ENCODE measurements at regions not wholly inside any gene's neighbourhood (a gene's known extent, or its start where the extent isn't known, plus 50 kb on each side); places are given as distances from the start of the nearest gene placed in this dataset.

GRCh38 chr5:28208356-28208755 is 1170.0 kb upstream of the CDH9 start:
- Mint-ChIP-seq H3K4me1 (ENCODE audit: low read depth) (no peaks in the 10 kb centered on the region), H3K27ac (no peak overlapping the region), H3K27me3 (no peaks in the 10 kb centered on the region), H3K9me3 (peaks cover 3% of the 10 kb centered on the region), H3K4me3 (no peak overlapping the region), H3K36me3 (ENCODE audit: low read depth) (no peaks in the 10 kb centered on the region)
- intact Hi-C loops (cut with DNase I, micrococcal nuclease) = no loop called here
- Histone ChIP-seq H3K4me1 (ENCODE audit: insufficient read depth, low read length) (no peaks in the 10 kb centered on the region), H3K4me3 (ENCODE audit: low read length) (no peak overlapping the region), H3K9me3 (ENCODE audit: control insufficient read depth in 1 of 2, insufficient read depth in 1 of 2, low read length in 2 of 2) (peaks cover 0 to 11% of the 10 kb centered on the region in 2 experiments), H3K27ac (ENCODE audit: low read depth in 1 of 2, low read length in 2 of 2) (no peak overlapping the region), H3K36me3 (ENCODE audit: insufficient read depth, low read length) (no peaks in the 10 kb centered on the region), H3K27me3 (ENCODE audit: control insufficient read depth in 1 of 2, insufficient read depth in 2 of 2, low read length in 2 of 2) (no peaks in the 10 kb centered on the region)
- CTCF ChIA-PET = no interaction called here
- POLR2A ChIA-PET = no interaction called here
- no peak for ATAC-seq (ENCODE audit: poor library complexity)
- TF ChIP-seq, protein P1, sequence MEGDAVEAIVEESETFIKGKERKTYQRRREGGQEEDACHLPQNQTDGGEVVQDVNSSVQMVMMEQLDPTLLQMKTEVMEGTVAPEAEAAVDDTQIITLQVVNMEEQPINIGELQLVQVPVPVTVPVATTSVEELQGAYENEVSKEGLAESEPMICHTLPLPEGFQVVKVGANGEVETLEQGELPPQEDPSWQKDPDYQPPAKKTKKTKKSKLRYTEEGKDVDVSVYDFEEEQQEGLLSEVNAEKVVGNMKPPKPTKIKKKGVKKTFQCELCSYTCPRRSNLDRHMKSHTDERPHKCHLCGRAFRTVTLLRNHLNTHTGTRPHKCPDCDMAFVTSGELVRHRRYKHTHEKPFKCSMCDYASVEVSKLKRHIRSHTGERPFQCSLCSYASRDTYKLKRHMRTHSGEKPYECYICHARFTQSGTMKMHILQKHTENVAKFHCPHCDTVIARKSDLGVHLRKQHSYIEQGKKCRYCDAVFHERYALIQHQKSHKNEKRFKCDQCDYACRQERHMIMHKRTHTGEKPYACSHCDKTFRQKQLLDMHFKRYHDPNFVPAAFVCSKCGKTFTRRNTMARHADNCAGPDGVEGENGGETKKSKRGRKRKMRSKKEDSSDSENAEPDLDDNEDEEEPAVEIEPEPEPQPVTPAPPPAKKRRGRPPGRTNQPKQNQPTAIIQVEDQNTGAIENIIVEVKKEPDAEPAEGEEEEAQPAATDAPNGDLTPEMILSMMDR (IDR thresholded peaks at IDR 0.05) = no peak
- no peak for DNase-seq

- TF ChIP-seq, protein P1 (IDR thresholded peaks at IDR 0.05) = no peak
- no peaks in the 10 kb centered on the region for H3K36me3 Mint-ChIP-seq (ENCODE audit: low read depth)
- intact Hi-C loops (cut with DNase I, micrococcal nuclease) = no loop called here
- POLR2A ChIA-PET = no interaction called here
- no peak for ATAC-seq (ENCODE audit: poor library complexity)
- H3K27ac Mint-ChIP-seq = no peak overlapping the region
- no peaks in the 10 kb centered on the region for H3K4me1 Mint-ChIP-seq (ENCODE audit: low read depth)
- no peak overlapping the region for H3K4me3 Mint-ChIP-seq
- Histone ChIP-seq H3K36me3 (ENCODE audit: insufficient read depth, low read length) (no peaks in the 10 kb centered on the region), H3K27ac (ENCODE audit: low read depth in 1 of 2, low read length in 2 of 2) (no peak overlapping the region), H3K4me1 (ENCODE audit: insufficient read depth, low read length) (no peaks in the 10 kb centered on the region), H3K27me3 (ENCODE audit: control insufficient read depth in 1 of 2, insufficient read depth in 2 of 2, low read length in 2 of 2) (no peaks in the 10 kb centered on the region), H3K9me3 (ENCODE audit: control insufficient read depth in 1 of 2, insufficient read depth in 1 of 2, low read length in 2 of 2) (peaks cover 0 to 7% of the 10 kb centered on the region in 2 experiments), H3K4me3 (ENCODE audit: low read length) (no peak overlapping the region)
- DNase-seq = no peak
- CTCF ChIA-PET = no interaction called here
- H3K27me3 Mint-ChIP-seq = no peaks in the 10 kb centered on the region
- peaks cover 7% of the 10 kb centered on the region for H3K9me3 Mint-ChIP-seq
Measured at GRCh38 chr5:28190011-28190410, 1151.6 kb upstream of the CDH9 start.

DNA sequence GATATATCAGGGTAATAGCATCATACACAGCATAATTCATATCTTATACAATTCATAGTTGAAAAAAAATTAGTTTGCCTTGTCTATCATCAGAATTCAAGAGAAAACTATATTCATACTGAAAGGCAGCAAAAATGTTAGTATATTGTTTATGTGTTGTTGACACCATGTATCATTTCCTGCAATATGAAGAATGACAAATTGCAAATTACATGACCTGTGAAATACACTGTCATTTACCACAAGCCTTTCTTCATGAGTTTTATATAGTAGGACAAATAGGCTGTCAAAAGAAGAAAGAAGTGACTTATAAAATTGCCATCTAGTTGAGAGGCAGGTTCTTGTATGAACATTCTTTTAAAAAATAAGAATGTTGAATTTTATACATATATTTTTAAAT is 1136.3 kb upstream of the CDH9 start:
- CTCF ChIA-PET = no interaction called here
- no peaks in the 10 kb centered on the region for H3K4me1 ChIP-seq (ENCODE audit: insufficient read depth, low read length)
- H3K27me3 ChIP-seq (ENCODE audit: control insufficient read depth in 1 of 2, insufficient read depth in 2 of 2, low read length in 2 of 2) = no peaks in the 10 kb centered on the region

More for the DNA sequence above, 1136.3 kb upstream of the CDH9 start:
- ATAC-seq (ENCODE audit: poor library complexity) = no peak
- Histone ChIP-seq H3K4me3 (ENCODE audit: low read length) (no peak overlapping the region), H3K9me3 (ENCODE audit: control insufficient read depth in 1 of 2, insufficient read depth in 1 of 2, low read length in 2 of 2) (peaks cover 0 to 8% of the 10 kb centered on the region in 2 experiments), H3K36me3 (ENCODE audit: insufficient read depth, low read length) (no peaks in the 10 kb centered on the region), H3K27ac (ENCODE audit: low read depth in 1 of 2, low read length in 2 of 2) (no peak overlapping the region)
- no peaks in the 10 kb centered on the region for H3K27me3 Mint-ChIP-seq
- no peak for DNase-seq
- POLR2A ChIA-PET = no interaction called here
- no peaks in the 10 kb centered on the region for H3K36me3 Mint-ChIP-seq (ENCODE audit: low read depth)
- TF ChIP-seq, protein P1 (IDR thresholded peaks at IDR 0.05) = no peak
- peaks cover 23% of the 10 kb centered on the region for H3K9me3 Mint-ChIP-seq
- no peak overlapping the region for H3K27ac Mint-ChIP-seq
- H3K4me1 Mint-ChIP-seq (ENCODE audit: low read depth) = no peaks in the 10 kb centered on the region
- H3K4me3 Mint-ChIP-seq = no peak overlapping the region
- intact Hi-C loops (cut with DNase I, micrococcal nuclease) = no loop called here

Data from CD4-positive, alpha-beta T cell (primary cell).